Stomach (tissue), 4 donors: ENCODE measurements at regions not wholly inside any gene's neighbourhood (a gene's known extent, or its start where the extent isn't known, plus 50 kb on each side); places are given as distances from the start of the nearest gene placed in this dataset.

ENCODE experiments used
- CTCF ChIP-seq, 7 experiments: fragments of 450-650 bp in 4 of 7; fragments of 200-600 bp in 3 of 7; sonication (generic) in 3 of 7; IDR thresholded peaks; one replicate each; pipeline ENCODE4 v1.5.1; 2016 to 2019; ENCODE audit warnings: antibody characterized with exemption in 7 of 7, control low read depth in 2 of 7, mild to moderate bottlenecking in 1 of 7
- POLR2A ChIP-seq, 4 donors: fragments of 450-650 bp; IDR thresholded peaks; one replicate each; pipeline ENCODE4 v1.6.1; 2016; ENCODE audit warnings: antibody characterized with exemption in 4 of 4, control low read depth in 2 of 4, mild to moderate bottlenecking in 1 of 4, moderate library complexity in 1 of 4

DNA sequence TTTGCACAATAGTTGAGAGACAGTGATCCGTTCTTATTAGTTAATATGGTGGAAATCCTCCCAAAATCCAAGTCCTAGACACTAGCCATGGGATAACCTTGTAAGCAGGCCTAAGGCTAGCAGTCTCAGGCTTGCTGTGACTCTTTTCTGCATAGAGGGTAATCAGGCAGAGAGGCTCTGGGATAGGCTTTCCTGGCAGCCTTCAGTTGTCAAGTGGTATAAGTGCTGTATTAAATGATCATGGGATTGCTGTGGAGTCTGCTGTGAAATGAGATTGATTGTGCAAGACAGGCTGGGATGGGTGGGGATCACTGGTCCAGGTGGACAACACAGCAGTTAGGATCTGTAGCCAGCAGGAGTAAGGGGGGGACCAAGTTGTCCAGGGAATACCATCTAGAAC, 416.4 kb downstream of the TLE4 start:
- TF ChIP-seq POLR2A (IDR thresholded peaks at IDR 0.05) (no peak), CTCF (IDR thresholded peaks at IDR 0.05) (no peak)
